ENCODE measurements at regions not wholly inside any gene's neighbourhood (a gene's known extent, or its start where the extent isn't known, plus 50 kb on each side); places are given as distances from the start of the nearest gene placed in this dataset.
"Not testable (repeated sequence)": the region's sequence is repeated elsewhere in the genome, so short reads cannot be mapped to it uniquely, and the experiment has no call there.

GRCh38 chr2:222364285-222364895, 60.0 kb upstream of the SGPP2 start:
- DNase-seq, result no peak
- no peak for ATAC-seq
- no peaks in the 10 kb centered on the region for H3K27me3 ChIP-seq
- H3K27ac ChIP-seq, result no peak overlapping the region
- H3K4me3 ChIP-seq, result no peak overlapping the region
- intact Hi-C loops (cut with DNase I; ENCODE audit: low total_unique reads), result no loop called here
- no peaks in the 10 kb centered on the region for H3K4me1 ChIP-seq
- H3K9me3 ChIP-seq, result no peaks in the 10 kb centered on the region
- no peak for TF ChIP-seq POLR2A (IDR thresholded peaks at IDR 0.05)
- TF ChIP-seq CTCF (IDR thresholded peaks at IDR 0.05 in 4 of 5, conservative IDR thresholded peaks at IDR 0.05 in 1 of 5), result no peak
- in situ Hi-C loops (cut with MboI; ENCODE audit: low sequenced_read_pairs in 4 of 4), result no loop called here
- no peaks in the 10 kb centered on the region for H3K36me3 ChIP-seq

- H3K27ac ChIP-seq; intact Hi-C loops (cut with DNase I; ENCODE audit: low total_unique reads); H3K27me3 ChIP-seq; DNase-seq; ATAC-seq; H3K9me3 ChIP-seq; H3K36me3 ChIP-seq; H3K4me3 ChIP-seq; in situ Hi-C loops (cut with MboI; ENCODE audit: low sequenced_read_pairs in 4 of 4); H3K4me1 ChIP-seq: not testable (repeated sequence)
Observed at GRCh38 chr2:222368280-222368679, 56.1 kb upstream of the SGPP2 start.

GRCh38 chr2:222372993-222373392, 51.4 kb upstream of the SGPP2 start:
- DNase-seq (no peak), ATAC-seq (no peak)
- no peaks in the 10 kb centered on the region for H3K27me3 ChIP-seq
- H3K4me3 ChIP-seq, result no peak overlapping the region
- intact Hi-C loops (cut with DNase I; ENCODE audit: low total_unique reads), result no loop called here
- no peak for TF ChIP-seq CTCF (IDR thresholded peaks at IDR 0.05 in 4 of 5, conservative IDR thresholded peaks at IDR 0.05 in 1 of 5)
- no peak for TF ChIP-seq POLR2A (IDR thresholded peaks at IDR 0.05)
- in situ Hi-C loops (cut with MboI; ENCODE audit: low sequenced_read_pairs in 4 of 4), result no loop called here
- no peaks in the 10 kb centered on the region for H3K9me3 ChIP-seq
- H3K4me1 ChIP-seq, result no peaks in the 10 kb centered on the region
- no peak overlapping the region for H3K27ac ChIP-seq
- H3K36me3 ChIP-seq, result no peaks in the 10 kb centered on the region
